H1 (cell line): ENCODE measurements at regions not wholly inside any gene's neighbourhood (a gene's known extent, or its start where the extent isn't known, plus 50 kb on each side); places are given as distances from the start of the nearest gene placed in this dataset.

ENCODE experiments used
- CTCF ChIP-seq, 3 experiments: IDR thresholded peaks; 1 replicate in 2 of 3; 2 replicates in 1 of 3; pipeline versions ENCODE4 v1.5.1 to v1.6.1; 2011; ENCODE audit warnings: low read length in 3 of 3, mild to moderate bottlenecking in 3 of 3, inconsistent platforms in 2 of 3, low read depth in 1 of 3, moderate library complexity in 1 of 3; ENCODE audit not compliant: insufficient read depth in 1 of 3; ENCODE audit errors: control extremely low read depth in 1 of 3
- POLR2A ChIP-seq, 2 experiments: IDR thresholded peaks; 1 replicate in 1 of 2; 2 replicates in 1 of 2; pipeline ENCODE4 v1.6.1; 2011; ENCODE audit warnings: low read depth in 2 of 2, low read length in 2 of 2, mild to moderate bottlenecking in 2 of 2; ENCODE audit errors: control extremely low read depth in 1 of 2
- POLR2AphosphoS5 ChIP-seq: IDR thresholded peaks from 2 replicates; pipeline ENCODE4 v1.6.1; 2011; ENCODE audit warnings: low read depth, low read length
- TF ChIP-seq, protein P1 (sequence below): IDR thresholded peaks from 2 replicates; pipeline ENCODE4 v1.6.1; 2012; ENCODE audit warnings: inconsistent platforms

GRCh38 chr5:87887247-87887646 lies 381.4 kb downstream of the TMEM161B start:
- TF ChIP-seq CTCF (IDR thresholded peaks at IDR 0.05; ENCODE audit: control extremely low read depth in 1 of 3, insufficient read depth in 1 of 3, low read depth in 1 of 3, low read length in 3 of 3) (no peak), POLR2A (IDR thresholded peaks at IDR 0.05; ENCODE audit: control extremely low read depth in 1 of 2, low read depth in 2 of 2, low read length in 2 of 2) (no peak), POLR2AphosphoS5 (no peak)
- TF ChIP-seq, protein P1, sequence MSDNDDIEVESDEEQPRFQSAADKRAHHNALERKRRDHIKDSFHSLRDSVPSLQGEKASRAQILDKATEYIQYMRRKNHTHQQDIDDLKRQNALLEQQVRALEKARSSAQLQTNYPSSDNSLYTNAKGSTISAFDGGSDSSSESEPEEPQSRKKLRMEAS: no peak
